IPS-18c (cell line): ENCODE measurements at regions not wholly inside any gene's neighbourhood (a gene's known extent, or its start where the extent isn't known, plus 50 kb on each side); places are given as distances from the start of the nearest gene placed in this dataset.

ENCODE experiments used
- H3K4me3 ChIP-seq: 2 replicates; pipeline ENCODE4 v1.7.0; 2013; ENCODE audit warnings: low read depth, mild to moderate bottlenecking, low read length, moderate library complexity; ENCODE audit not compliant: insufficient read depth
- H3K9me3 ChIP-seq: one replicate; pipeline ENCODE4 v1.6.1; 2013; ENCODE audit warnings: mild to moderate bottlenecking, low read length, moderate library complexity; ENCODE audit not compliant: control insufficient read depth, insufficient read depth

- no peak overlapping the region for H3K4me3 ChIP-seq
- no peaks in the 10 kb centered on the region for H3K9me3 ChIP-seq
These were observed 322.9 kb downstream of the BARHL2 start for GRCh38 chr1:90394247-90394646.

GRCh38 chr1:90393025-90393424, 324.1 kb downstream of the BARHL2 start:
- H3K9me3 ChIP-seq = no peaks in the 10 kb centered on the region
- no peak overlapping the region for H3K4me3 ChIP-seq

- Histone ChIP-seq H3K9me3 (no peaks in the 10 kb centered on the region), H3K4me3 (no peak overlapping the region)
These were observed 326.0 kb downstream of the BARHL2 start for GRCh38 chr1:90391126-90391525.

GRCh38 chr1:90387805-90388204, 329.3 kb downstream of the BARHL2 start:
- no peak overlapping the region for H3K4me3 ChIP-seq
- no peaks in the 10 kb centered on the region for H3K9me3 ChIP-seq

GRCh38 chr1:90386899-90387720, 330.0 kb downstream of the BARHL2 start:
- Histone ChIP-seq H3K9me3 (no peaks in the 10 kb centered on the region), H3K4me3 (no peak overlapping the region)

GRCh38 chr1:90384193-90384592, 332.9 kb downstream of the BARHL2 start:
- Histone ChIP-seq H3K9me3 (no peaks in the 10 kb centered on the region), H3K4me3 (no peak overlapping the region)

GRCh38 chr1:90382161-90382560, 334.9 kb downstream of the BARHL2 start:
- Histone ChIP-seq H3K9me3 (no peaks in the 10 kb centered on the region), H3K4me3 (no peak overlapping the region)

- H3K4me3 ChIP-seq = no peak overlapping the region
- H3K9me3 ChIP-seq = no peaks in the 10 kb centered on the region
These were observed 335.5 kb downstream of the BARHL2 start for GRCh38 chr1:90381598-90381997.

GRCh38 chr1:90371448-90371813, 345.7 kb downstream of the BARHL2 start:
- no peak overlapping the region for H3K4me3 ChIP-seq
- no peaks in the 10 kb centered on the region for H3K9me3 ChIP-seq

GRCh38 chr1:90370686-90371447, 346.2 kb downstream of the BARHL2 start:
- no peaks in the 10 kb centered on the region for H3K9me3 ChIP-seq
- no peak overlapping the region for H3K4me3 ChIP-seq

- Histone ChIP-seq H3K4me3 (no peak overlapping the region), H3K9me3 (no peaks in the 10 kb centered on the region)
These were observed 354.9 kb downstream of the BARHL2 start for GRCh38 chr1:90362163-90362562.

GRCh38 chr1:90361026-90361425, 356.1 kb downstream of the BARHL2 start:
- H3K4me3 ChIP-seq = no peak overlapping the region
- no peaks in the 10 kb centered on the region for H3K9me3 ChIP-seq

GRCh38 chr1:90359994-90360393, 357.1 kb downstream of the BARHL2 start:
- no peaks in the 10 kb centered on the region for H3K9me3 ChIP-seq
- no peak overlapping the region for H3K4me3 ChIP-seq

- H3K9me3 ChIP-seq = no peaks in the 10 kb centered on the region
These were observed 358.7 kb downstream of the BARHL2 start for GRCh38 chr1:90358448-90358847.

GRCh38 chr1:90357995-90358394, 359.1 kb downstream of the BARHL2 start:
- Histone ChIP-seq H3K4me3 (no peak overlapping the region), H3K9me3 (no peaks in the 10 kb centered on the region)

More at GRCh38 chr1:90358448-90358847, 358.7 kb downstream of the BARHL2 start:
- no peak overlapping the region for H3K4me3 ChIP-seq

GRCh38 chr1:90356991-90357390, 360.1 kb downstream of the BARHL2 start:
- H3K9me3 ChIP-seq = no peaks in the 10 kb centered on the region
- H3K4me3 ChIP-seq = no peak overlapping the region

GRCh38 chr1:90356101-90356500, 361.0 kb downstream of the BARHL2 start:
- Histone ChIP-seq H3K9me3 (no peaks in the 10 kb centered on the region), H3K4me3 (no peak overlapping the region)

GRCh38 chr1:90354704-90355103, 359.8 kb downstream of the ZNF326 start:
- no peaks in the 10 kb centered on the region for H3K9me3 ChIP-seq
- H3K4me3 ChIP-seq = no peak overlapping the region
